ENCODE measurements at regions not wholly inside any gene's neighbourhood (a gene's known extent, or its start where the extent isn't known, plus 50 kb on each side); places are given as distances from the start of the nearest gene placed in this dataset.

- TF ChIP-seq POLR2A (IDR thresholded peaks at IDR 0.05): no peak
- TF ChIP-seq, protein P1, sequence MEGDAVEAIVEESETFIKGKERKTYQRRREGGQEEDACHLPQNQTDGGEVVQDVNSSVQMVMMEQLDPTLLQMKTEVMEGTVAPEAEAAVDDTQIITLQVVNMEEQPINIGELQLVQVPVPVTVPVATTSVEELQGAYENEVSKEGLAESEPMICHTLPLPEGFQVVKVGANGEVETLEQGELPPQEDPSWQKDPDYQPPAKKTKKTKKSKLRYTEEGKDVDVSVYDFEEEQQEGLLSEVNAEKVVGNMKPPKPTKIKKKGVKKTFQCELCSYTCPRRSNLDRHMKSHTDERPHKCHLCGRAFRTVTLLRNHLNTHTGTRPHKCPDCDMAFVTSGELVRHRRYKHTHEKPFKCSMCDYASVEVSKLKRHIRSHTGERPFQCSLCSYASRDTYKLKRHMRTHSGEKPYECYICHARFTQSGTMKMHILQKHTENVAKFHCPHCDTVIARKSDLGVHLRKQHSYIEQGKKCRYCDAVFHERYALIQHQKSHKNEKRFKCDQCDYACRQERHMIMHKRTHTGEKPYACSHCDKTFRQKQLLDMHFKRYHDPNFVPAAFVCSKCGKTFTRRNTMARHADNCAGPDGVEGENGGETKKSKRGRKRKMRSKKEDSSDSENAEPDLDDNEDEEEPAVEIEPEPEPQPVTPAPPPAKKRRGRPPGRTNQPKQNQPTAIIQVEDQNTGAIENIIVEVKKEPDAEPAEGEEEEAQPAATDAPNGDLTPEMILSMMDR (IDR thresholded peaks at IDR 0.05): peak; percentile 35 to 70 (median 59)
These were observed 521.2 kb upstream of the FANCL start for GRCh38 chr2:58762176-58762781.
